Neural cell (in vitro differentiated cells): ENCODE measurements at regions not wholly inside any gene's neighbourhood (a gene's known extent, or its start where the extent isn't known, plus 50 kb on each side); places are given as distances from the start of the nearest gene placed in this dataset.

Source experiments
- CTCF ChIP-seq: fragments of 450-650 bp; IDR thresholded peaks from 2 replicates; pipeline ENCODE4 v1.5.1; 2014; ENCODE audit warnings: antibody characterized with exemption, mild to moderate bottlenecking, moderate library complexity; ENCODE audit not compliant: poor library complexity, severe bottlenecking
- EZH2 ChIP-seq: fragments of 200-600, 300-800 bp; shearing (Covaris generic), sonication (generic); IDR thresholded peaks from 2 replicates; pipeline ENCODE4 v1.6.1; 2014; ENCODE audit warnings: antibody characterized with exemption, low read length, borderline replicate concordance, mild to moderate bottlenecking; ENCODE audit not compliant: insufficient read depth, poor library complexity, severe bottlenecking
- REST ChIP-seq: IDR thresholded peaks from 2 replicates; pipeline ENCODE4 v1.6.1; 2012; ENCODE audit warnings: borderline replicate concordance

- TF ChIP-seq CTCF (no peak), EZH2 (no peak), REST (no peak)
Measured at GRCh38 chr2:2586068-2586776, 255.1 kb upstream of the MYT1L start.
